HG03097 (cell line): ENCODE measurements at regions not wholly inside any gene's neighbourhood (a gene's known extent, or its start where the extent isn't known, plus 50 kb on each side); places are given as distances from the start of the nearest gene placed in this dataset.
"Not testable (repeated sequence)": the region's sequence is repeated elsewhere in the genome, so short reads cannot be mapped to it uniquely, and the experiment has no call there.

Experiments
- ATAC-seq: cut with Tn5 transposase; IDR thresholded peaks from one replicate; pipeline ENCODE4 v1.9.1; 2021; ENCODE audit not compliant: unreplicated experiment, low FRiP score

GRCh38 chr13:24617256-24618010, 62.8 kb upstream of the ATP12A start:
- no peak for ATAC-seq

DNA sequence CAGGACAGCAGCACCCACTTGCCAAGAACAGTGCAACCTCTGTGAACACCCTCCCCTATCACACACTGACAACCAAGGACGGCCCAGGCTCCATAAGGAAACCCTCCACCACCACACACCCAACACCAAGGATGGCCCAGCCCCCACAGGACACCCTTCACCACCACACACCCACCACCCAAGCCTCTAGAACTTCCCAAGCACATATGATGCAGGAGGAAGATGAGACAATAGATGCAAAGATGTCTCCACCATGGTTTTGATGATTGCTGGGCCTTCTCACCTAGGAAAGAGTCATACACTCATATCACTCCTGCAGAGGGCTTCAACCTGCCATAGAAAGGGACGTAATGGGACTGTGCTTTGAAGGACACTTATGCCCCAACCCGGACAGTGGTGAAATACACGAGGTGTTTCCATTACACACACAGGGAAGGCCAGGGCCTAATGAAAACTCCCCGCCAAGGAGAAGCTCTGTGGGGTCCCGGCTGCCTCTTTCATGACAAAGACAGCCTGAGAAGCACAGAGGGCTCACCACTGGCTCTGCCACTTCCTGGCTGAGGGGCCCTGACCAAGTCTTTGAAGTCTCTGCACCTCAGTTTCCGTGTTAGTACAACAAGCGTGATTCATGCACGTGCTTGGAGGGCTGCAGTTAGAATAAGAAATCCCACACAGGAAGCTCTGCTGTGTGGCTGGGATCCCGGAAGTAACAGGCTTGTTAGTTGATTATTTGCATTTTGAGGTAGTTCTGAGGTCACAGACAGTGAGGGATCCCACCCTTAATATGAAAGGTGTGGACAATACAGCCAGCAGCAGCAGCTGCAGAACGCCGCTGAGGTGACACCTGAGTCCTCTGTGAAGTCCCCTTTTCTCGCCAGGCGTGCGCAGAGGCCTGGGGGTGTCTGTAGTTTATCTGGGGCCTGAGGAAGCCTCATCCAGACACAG, 61.9 kb upstream of the ATP12A start:
- peak; percentile 88 for ATAC-seq

DNA sequence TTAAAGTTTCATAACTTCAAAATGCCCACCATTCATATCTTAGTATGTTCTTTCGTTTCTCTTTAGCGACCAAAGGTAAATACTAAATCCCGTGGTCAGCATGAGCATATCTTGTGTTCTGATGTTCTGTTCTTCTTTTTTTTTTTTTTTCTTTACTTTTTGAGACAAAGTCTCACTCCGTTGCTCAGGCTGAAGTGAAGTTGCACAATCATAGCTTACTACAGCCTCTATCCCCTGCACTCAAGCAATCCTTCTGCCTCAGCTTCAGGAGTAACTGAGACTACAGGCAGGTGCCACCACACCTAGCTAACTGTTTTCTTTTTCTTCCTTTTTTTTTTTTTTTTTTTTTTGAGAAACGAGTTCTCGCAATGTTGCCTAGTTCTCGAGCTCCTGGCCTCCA, 60.9 kb upstream of the ATP12A start:
- ATAC-seq, result no peak

DNA sequence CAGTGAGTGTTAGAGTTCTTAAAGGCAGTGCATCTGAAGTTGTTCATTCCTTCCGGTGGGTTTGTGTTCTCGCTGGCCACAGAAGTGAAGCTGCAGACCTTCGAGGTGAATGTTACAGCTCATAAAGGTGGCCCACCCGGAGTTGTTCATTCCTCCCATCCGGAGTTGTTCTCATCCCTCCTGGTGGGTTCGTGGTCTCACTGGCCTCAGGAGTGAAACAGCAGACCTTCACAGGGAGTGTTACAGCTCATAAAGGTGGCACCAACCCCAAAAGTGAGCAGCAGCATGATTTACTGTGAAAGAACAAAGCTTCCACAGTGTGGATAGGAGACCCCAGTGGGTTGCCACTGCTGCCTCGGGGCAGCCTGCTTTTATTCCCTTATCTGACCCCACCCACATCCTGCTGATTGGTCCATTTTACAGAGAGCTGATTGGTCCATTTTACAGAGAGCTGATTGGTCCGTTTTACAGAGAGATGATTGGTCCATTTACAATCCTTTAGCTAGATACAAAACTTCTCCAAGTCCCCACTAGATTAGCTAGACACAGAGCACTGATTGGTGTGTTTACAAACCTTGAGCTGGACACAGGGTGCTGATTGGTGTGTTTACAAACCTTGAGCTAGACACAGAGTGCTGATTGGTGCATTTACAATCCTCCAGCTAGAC, 57.6 kb upstream of the ATP12A start:
- not testable (repeated sequence) for ATAC-seq

GRCh38 chr13:24623149-24623665, 57.0 kb upstream of the ATP12A start:
- no peak for ATAC-seq

DNA sequence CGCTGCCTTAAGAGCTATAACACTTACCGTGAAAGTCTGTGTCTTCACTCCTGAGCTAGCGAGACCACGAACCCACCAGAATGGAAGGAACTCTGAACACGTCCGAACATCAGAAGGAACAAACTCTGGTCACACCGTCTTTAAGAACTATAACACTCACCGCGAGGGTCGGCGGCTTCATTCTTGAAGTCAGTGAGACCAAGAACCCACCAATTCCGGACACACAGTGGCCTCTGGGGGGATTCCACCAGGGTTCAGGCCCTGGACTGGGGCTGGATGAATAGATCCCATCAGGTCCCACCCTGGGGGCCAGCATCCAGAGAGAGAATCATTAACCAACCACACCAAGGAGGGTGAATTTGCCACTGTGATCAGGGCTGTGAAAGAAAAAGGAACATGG, 55.8 kb upstream of the ATP12A start:
- no peak for ATAC-seq

DNA sequence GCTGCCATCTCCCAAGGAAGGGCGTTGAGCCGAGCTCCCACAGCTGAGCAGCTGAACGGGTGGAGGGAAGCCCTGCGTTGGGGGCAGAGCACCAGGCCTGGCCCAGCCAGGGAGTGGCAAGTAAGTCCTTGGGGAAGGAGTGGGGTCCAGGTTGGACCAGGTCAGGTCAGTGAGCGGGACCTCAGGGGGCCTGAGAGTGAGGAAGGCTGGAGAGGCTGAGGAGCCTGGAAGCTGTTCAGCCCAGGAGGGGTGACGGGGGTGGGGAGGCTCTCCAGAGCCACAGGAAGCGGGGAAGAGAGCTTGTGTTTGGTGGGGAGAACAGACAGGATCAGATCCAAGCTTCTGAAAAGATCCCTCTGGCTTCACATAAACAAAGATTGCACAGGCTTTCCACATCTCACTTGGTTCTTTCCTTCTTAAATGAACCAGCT, 55.4 kb upstream of the ATP12A start:
- no peak for ATAC-seq

- ATAC-seq, result no peak
Observed at GRCh38 chr13:24625331-24625731, 54.9 kb upstream of the ATP12A start.

- no peak for ATAC-seq
Observed at GRCh38 chr13:24625870-24626849, 54.0 kb upstream of the ATP12A start.

- ATAC-seq, result no peak
Observed at GRCh38 chr13:24627090-24627714, 53.0 kb upstream of the ATP12A start.

DNA sequence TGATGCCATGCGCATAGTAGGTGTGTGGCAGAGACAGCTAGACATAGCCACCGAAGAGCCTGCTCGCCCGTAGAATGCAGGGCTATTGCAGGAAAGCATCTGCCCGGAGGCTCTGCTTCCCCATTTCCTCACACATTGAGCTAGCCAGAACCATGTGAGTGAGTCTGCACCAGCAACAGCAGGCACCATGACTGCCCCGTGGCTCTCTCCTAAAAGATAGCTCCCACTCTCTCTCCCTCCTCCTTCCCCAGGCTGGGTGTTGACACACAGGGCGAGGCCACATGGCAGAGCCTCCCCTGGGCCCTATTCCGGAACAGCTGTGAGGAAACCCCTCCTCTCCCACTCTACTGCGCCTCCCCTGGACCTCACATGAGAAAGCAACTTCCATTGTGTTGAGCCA, 52.3 kb upstream of the ATP12A start:
- ATAC-seq, result no peak

GRCh38 chr13:24629320-24629719, 50.9 kb upstream of the ATP12A start:
- no peak for ATAC-seq

GRCh38 chr13:24630121-24630520, 50.1 kb upstream of the ATP12A start:
- no peak for ATAC-seq
